ENCODE measurements at regions not wholly inside any gene's neighbourhood (a gene's known extent, or its start where the extent isn't known, plus 50 kb on each side); places are given as distances from the start of the nearest gene placed in this dataset.

DNA sequence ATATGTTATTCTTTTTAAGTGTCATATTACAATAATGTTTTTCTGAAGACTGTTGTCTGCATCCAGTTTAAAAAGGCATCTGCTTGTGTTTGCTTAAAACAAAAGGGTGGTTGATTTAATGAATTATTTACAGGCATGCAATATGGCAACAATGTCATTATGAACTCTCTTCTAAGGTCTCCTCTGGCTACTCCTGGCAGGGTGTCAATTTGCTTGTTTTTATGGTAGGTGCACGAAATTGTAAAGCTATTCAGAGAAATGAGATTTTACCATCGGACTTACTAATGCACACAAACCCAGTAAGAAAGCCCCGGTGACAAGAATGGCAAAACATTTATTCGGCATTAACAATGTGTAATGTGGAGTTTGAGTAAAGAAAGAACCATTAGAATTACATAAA is 539.8 kb upstream of the ZNF608 start:
- TF ChIP-seq CTCF (IDR thresholded peaks at IDR 0.05) (no peak), POLR2A (IDR thresholded peaks at IDR 0.05) (no peak)
- WGBS, 2 donors, result 88 to 91% methylated on average over 4 of the region's 4 CpGs
- no peak for DNase-seq (ENCODE audit: low spot score in 2 of 2)
- intact Hi-C loops (cut with DNase I; ENCODE audit: low total_unique reads), result no loop called here
- no peak overlapping the region for H3K4me3 ChIP-seq (ENCODE audit: low read depth, poor library complexity, severe bottlenecking)

DNA sequence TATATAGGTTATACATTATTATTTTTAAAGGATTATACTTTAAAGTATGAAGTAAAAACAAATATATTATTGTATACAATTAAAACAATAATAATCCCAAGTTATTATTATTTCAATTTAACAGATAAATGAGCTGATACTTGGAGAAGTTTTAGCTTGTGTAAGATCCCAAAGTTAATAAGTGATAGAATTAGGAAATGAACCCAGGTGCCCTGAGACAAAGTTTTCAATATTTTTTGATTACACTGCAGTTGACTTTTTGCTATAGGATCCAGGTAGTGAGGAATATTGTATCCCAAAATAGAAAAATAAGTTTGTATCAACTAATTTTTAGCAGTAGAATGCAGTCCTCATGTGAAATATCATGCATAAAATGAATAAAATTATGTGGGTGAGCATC is 543.2 kb upstream of the ZNF608 start:
- no peak overlapping the region for H3K4me3 ChIP-seq (ENCODE audit: low read depth, poor library complexity, severe bottlenecking)
- TF ChIP-seq POLR2A (IDR thresholded peaks at IDR 0.05), result no peak
- TF ChIP-seq CTCF (IDR thresholded peaks at IDR 0.05), result no peak
- no peak for DNase-seq (ENCODE audit: low spot score in 2 of 2)
- intact Hi-C loops (cut with DNase I; ENCODE audit: low total_unique reads), result no loop called here

- WGBS, 2 donors, result 87 to 88% methylated on average over 5 of the region's 5 CpGs
- intact Hi-C loops (cut with DNase I; ENCODE audit: low total_unique reads), result no loop called here
- TF ChIP-seq POLR2A (IDR thresholded peaks at IDR 0.05) (no peak), CTCF (IDR thresholded peaks at IDR 0.05) (no peak)
These were observed 544.5 kb upstream of the ZNF608 start for GRCh38 chr5:125290935-125291334.

DNA sequence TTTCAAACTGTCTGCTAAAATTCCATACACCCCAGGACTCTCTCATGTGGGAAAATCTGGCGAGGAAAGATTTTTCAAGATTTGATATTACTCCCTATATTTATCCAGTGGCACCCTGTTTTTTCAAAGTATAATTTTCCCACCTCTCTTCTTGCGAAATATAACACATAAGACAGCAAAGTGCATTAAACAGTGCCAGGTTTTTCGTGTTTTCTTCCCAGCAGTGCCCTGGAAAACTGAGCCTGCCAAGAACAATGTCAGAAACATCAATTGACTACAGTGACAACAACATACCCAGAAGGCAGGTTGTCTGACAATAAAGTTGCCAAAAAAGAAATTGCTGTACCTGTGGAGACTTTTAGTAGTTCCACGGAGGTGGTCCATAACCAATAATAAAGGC is 545.0 kb upstream of the ZNF608 start:
- no peak for DNase-seq (ENCODE audit: low spot score in 2 of 2)
- intact Hi-C loops (cut with DNase I; ENCODE audit: low total_unique reads), result no loop called here
- H3K4me3 ChIP-seq (ENCODE audit: low read depth, poor library complexity, severe bottlenecking), result no peak overlapping the region
- 63 to 74% methylated on average over 4 of the region's 4 CpGs for WGBS, 2 donors
- TF ChIP-seq CTCF (IDR thresholded peaks at IDR 0.05), result no peak
- TF ChIP-seq POLR2A (IDR thresholded peaks at IDR 0.05), result no peak

More at GRCh38 chr5:125290935-125291334, 544.5 kb upstream of the ZNF608 start:
- H3K4me3 ChIP-seq (ENCODE audit: low read depth, poor library complexity, severe bottlenecking), result no peak overlapping the region
- no peak for DNase-seq (ENCODE audit: low spot score in 2 of 2)

GRCh38 chr5:125293223-125293622 is 546.8 kb upstream of the ZNF608 start:
- WGBS, 2 donors, result 47 to 67% methylated on average over 1 of the region's 1 CpG
- no peak for DNase-seq (ENCODE audit: low spot score in 2 of 2)
- TF ChIP-seq CTCF (IDR thresholded peaks at IDR 0.05) (no peak), POLR2A (IDR thresholded peaks at IDR 0.05) (no peak)
- H3K4me3 ChIP-seq (ENCODE audit: low read depth, poor library complexity, severe bottlenecking), result no peak overlapping the region
- intact Hi-C loops (cut with DNase I; ENCODE audit: low total_unique reads), result no loop called here

GRCh38 chr5:125293726-125294125 is 547.3 kb upstream of the ZNF608 start:
- WGBS, 2 donors, result 73 to 77% methylated on average over 4 of the region's 4 CpGs
- intact Hi-C loops (cut with DNase I; ENCODE audit: low total_unique reads), result no loop called here
- H3K4me3 ChIP-seq (ENCODE audit: low read depth, poor library complexity, severe bottlenecking), result no peak overlapping the region
- no peak for DNase-seq (ENCODE audit: low spot score in 2 of 2)
- TF ChIP-seq POLR2A (IDR thresholded peaks at IDR 0.05), result no peak
- no peak for TF ChIP-seq CTCF (IDR thresholded peaks at IDR 0.05)

All from lower leg skin (tissue), 4 donors.